HCT116 (cell line): ENCODE measurements at regions not wholly inside any gene's neighbourhood (a gene's known extent, or its start where the extent isn't known, plus 50 kb on each side); places are given as distances from the start of the nearest gene placed in this dataset.

Experiments
- CEBPB ChIP-seq: IDR thresholded peaks from 2 replicates; pipeline ENCODE4 v1.6.1; 2012; ENCODE audit warnings: low read depth
- EZH2 ChIP-seq: fragments of 200-600 bp; sonication (generic); IDR thresholded peaks from 2 replicates; pipeline ENCODE4 v1.6.1; 2017; ENCODE audit warnings: antibody characterized with exemption, mixed run types
- EZH2phosphoT487 ChIP-seq: fragments of 200-600 bp; IDR thresholded peaks from 2 replicates; pipeline ENCODE4 v1.6.1; 2018; ENCODE audit warnings: antibody characterized with exemption, borderline replicate concordance
- FOSL1 ChIP-seq: IDR thresholded peaks from 2 replicates; pipeline ENCODE4 v1.6.1; 2012; ENCODE audit warnings: low read depth
- JUND ChIP-seq: IDR thresholded peaks from 2 replicates; pipeline ENCODE4 v1.6.1; 2012
- POLR2A ChIP-seq: IDR thresholded peaks from 2 replicates; pipeline ENCODE4 v1.7.0; 2011; ENCODE audit warnings: borderline replicate concordance; ENCODE audit not compliant: insufficient read depth, insufficient read length; ENCODE audit errors: extremely low read depth
- POLR2AphosphoS5 ChIP-seq: IDR thresholded peaks from 2 replicates; pipeline ENCODE4 v1.6.1; 2011; ENCODE audit warnings: mild to moderate bottlenecking, low read depth, low read length, moderate library complexity
- SIN3A ChIP-seq: IDR thresholded peaks from 2 replicates; pipeline ENCODE4 v1.6.1; 2012; ENCODE audit warnings: low read depth
- SP1 ChIP-seq: IDR thresholded peaks from 2 replicates; pipeline ENCODE4 v1.6.1; 2012; ENCODE audit warnings: low read depth
- SRF ChIP-seq: IDR thresholded peaks from 2 replicates; pipeline ENCODE4 v1.6.1; 2012; ENCODE audit warnings: low read depth
- YY1 ChIP-seq: IDR thresholded peaks from 2 replicates; pipeline ENCODE4 v1.6.1; 2011; ENCODE audit warnings: low read length, low read depth, moderate library complexity, mild to moderate bottlenecking; ENCODE audit not compliant: insufficient replicate concordance; ENCODE audit errors: extremely low read depth
- ZNF274 ChIP-seq: fragments of 200-500 bp; sonication (Bioruptor generic); IDR thresholded peaks from 2 replicates; pipeline ENCODE4 v1.6.1; 2014; ENCODE audit warnings: mild to moderate bottlenecking, low read depth, low read length, inconsistent platforms
- TF ChIP-seq, protein P1 (sequence below), 3 experiments: fragments of 200-600 bp in 1 of 3; sonication (generic) in 1 of 3; IDR thresholded peaks in 2 of 3; conservative IDR thresholded peaks in 1 of 3; 2 replicates each; pipeline ENCODE4 v1.5.1; 2012 to 2017; ENCODE audit warnings: low read depth in 2 of 3, low read length in 2 of 3, antibody characterized with exemption in 1 of 3, borderline replicate concordance in 1 of 3, control low read depth in 1 of 3, mild to moderate bottlenecking in 1 of 3, mixed read lengths in 1 of 3, mixed run types in 1 of 3, moderate library complexity in 1 of 3; ENCODE audit not compliant: insufficient read depth in 1 of 3
- TF ChIP-seq, protein P2 (sequence below): IDR thresholded peaks from 2 replicates; pipeline ENCODE4 v1.6.1; 2011; ENCODE audit warnings: mild to moderate bottlenecking, low read length, moderate library complexity; ENCODE audit not compliant: insufficient replicate concordance; ENCODE audit errors: extremely low read depth

DNA sequence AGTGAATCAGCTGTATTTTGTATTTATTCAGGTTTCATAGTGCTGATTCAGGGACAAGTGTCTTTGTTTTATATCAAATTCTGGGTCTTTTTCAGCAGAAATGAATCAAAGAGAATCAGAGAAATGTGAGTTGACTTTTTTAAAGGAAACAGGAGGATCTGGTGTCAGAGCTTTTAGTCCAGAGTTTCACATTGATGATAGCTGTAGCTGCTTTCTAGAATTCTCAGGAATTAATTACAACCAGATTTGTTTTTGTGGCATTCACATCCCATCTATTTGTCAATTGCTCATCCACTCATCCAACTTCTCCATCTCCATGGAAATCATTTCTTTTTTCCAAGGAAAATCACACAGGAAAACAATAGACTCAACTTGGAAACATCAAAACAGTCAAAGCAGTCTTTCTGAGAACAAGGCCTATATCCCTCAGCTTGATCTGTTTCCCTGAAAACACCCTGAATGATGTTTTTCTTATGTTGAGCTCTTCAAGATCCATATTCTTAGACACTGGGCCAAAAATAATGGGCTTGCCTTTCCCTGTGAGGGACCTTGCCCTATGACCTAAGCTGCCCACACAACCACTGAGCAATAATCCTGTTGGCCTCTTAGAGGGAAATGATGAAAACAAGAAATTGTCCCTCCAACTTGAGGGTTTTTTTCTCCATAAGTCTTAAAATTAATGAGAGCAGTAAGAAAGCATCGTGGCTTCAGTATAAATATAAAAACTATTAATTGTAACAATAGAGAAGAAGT is 249.5 kb upstream of the FN1 start:
- TF ChIP-seq EZH2phosphoT487 (no peak), SP1 (no peak), ZNF274 (no peak), POLR2AphosphoS5 (no peak), YY1 (no peak), FOSL1 (no peak), EZH2 (no peak), CEBPB (no peak), POLR2A (no peak), SRF (no peak), JUND (no peak), SIN3A (no peak)
- TF ChIP-seq, protein P1, sequence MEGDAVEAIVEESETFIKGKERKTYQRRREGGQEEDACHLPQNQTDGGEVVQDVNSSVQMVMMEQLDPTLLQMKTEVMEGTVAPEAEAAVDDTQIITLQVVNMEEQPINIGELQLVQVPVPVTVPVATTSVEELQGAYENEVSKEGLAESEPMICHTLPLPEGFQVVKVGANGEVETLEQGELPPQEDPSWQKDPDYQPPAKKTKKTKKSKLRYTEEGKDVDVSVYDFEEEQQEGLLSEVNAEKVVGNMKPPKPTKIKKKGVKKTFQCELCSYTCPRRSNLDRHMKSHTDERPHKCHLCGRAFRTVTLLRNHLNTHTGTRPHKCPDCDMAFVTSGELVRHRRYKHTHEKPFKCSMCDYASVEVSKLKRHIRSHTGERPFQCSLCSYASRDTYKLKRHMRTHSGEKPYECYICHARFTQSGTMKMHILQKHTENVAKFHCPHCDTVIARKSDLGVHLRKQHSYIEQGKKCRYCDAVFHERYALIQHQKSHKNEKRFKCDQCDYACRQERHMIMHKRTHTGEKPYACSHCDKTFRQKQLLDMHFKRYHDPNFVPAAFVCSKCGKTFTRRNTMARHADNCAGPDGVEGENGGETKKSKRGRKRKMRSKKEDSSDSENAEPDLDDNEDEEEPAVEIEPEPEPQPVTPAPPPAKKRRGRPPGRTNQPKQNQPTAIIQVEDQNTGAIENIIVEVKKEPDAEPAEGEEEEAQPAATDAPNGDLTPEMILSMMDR (IDR thresholded peaks at IDR 0.05 in 2 of 3, conservative IDR thresholded peaks at IDR 0.05 in 1 of 3; ENCODE audit: borderline replicate concordance in 1 of 3, insufficient read depth in 1 of 3, low read depth in 2 of 3, low read length in 2 of 3) = no peak
- TF ChIP-seq, protein P2, sequence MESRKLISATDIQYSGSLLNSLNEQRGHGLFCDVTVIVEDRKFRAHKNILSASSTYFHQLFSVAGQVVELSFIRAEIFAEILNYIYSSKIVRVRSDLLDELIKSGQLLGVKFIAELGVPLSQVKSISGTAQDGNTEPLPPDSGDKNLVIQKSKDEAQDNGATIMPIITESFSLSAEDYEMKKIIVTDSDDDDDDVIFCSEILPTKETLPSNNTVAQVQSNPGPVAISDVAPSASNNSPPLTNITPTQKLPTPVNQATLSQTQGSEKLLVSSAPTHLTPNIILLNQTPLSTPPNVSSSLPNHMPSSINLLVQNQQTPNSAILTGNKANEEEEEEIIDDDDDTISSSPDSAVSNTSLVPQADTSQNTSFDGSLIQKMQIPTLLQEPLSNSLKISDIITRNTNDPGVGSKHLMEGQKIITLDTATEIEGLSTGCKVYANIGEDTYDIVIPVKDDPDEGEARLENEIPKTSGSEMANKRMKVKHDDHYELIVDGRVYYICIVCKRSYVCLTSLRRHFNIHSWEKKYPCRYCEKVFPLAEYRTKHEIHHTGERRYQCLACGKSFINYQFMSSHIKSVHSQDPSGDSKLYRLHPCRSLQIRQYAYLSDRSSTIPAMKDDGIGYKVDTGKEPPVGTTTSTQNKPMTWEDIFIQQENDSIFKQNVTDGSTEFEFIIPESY = no peak
